ENCODE measurements at regions not wholly inside any gene's neighbourhood (a gene's known extent, or its start where the extent isn't known, plus 50 kb on each side); places are given as distances from the start of the nearest gene placed in this dataset.

- TF ChIP-seq SP1 (IDR thresholded peaks at IDR 0.05) (no peak), FOXM1 (IDR thresholded peaks at IDR 0.05; ENCODE audit: borderline replicate concordance) (no peak), SUZ12 (IDR thresholded peaks at IDR 0.05) (no peak), ZNF384 (IDR thresholded peaks at IDR 0.05) (no peak), ELF4 (IDR thresholded peaks at IDR 0.05) (no peak), NFRKB (IDR thresholded peaks at IDR 0.05) (no peak), BHLHE40 (IDR thresholded peaks at IDR 0.05; ENCODE audit: borderline replicate concordance) (no peak)
Measured at GRCh38 chr2:187126247-187127005, 277.5 kb upstream of the ZSWIM2 start.
